ENCODE measurements at regions not wholly inside any gene's neighbourhood (a gene's known extent, or its start where the extent isn't known, plus 50 kb on each side); places are given as distances from the start of the nearest gene placed in this dataset.
A peak's percentile ranks its signal among the peaks of the same experiment; 100 is the strongest.

DNA sequence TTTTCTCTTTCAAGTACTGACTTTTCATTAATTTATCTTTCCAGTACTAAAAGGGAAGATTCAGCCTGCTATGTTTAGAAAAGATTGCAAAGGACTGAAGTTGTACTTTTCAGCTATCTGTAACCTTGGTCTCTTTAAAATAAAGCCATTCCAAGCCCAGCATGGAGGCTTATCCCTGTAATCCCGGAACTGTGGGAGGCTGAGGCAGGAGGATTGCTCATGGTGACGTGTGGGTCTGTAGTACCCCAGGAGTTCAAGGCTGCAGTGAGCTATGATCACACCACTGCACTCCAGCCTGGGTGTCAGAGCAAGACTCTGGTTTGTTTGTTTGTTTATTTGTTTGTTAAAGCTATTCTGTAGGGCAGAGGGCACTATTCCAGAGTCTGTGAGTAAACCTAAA lies 50.6 kb upstream of the TMEM170B start:
- TF ChIP-seq, protein P1, sequence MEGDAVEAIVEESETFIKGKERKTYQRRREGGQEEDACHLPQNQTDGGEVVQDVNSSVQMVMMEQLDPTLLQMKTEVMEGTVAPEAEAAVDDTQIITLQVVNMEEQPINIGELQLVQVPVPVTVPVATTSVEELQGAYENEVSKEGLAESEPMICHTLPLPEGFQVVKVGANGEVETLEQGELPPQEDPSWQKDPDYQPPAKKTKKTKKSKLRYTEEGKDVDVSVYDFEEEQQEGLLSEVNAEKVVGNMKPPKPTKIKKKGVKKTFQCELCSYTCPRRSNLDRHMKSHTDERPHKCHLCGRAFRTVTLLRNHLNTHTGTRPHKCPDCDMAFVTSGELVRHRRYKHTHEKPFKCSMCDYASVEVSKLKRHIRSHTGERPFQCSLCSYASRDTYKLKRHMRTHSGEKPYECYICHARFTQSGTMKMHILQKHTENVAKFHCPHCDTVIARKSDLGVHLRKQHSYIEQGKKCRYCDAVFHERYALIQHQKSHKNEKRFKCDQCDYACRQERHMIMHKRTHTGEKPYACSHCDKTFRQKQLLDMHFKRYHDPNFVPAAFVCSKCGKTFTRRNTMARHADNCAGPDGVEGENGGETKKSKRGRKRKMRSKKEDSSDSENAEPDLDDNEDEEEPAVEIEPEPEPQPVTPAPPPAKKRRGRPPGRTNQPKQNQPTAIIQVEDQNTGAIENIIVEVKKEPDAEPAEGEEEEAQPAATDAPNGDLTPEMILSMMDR (IDR thresholded peaks at IDR 0.05) = no peak
- H3K36me3 ChIP-seq (replicated peaks in 1 of 2; ENCODE audit: control insufficient read depth in 1 of 2, insufficient read depth in 2 of 2, low read length in 2 of 2) = no peaks in the 10 kb centered on the region
- H3K9me3 ChIP-seq (replicated peaks in 1 of 2; ENCODE audit: control insufficient read depth in 1 of 2, insufficient read depth in 1 of 2, low read length in 2 of 2) = no peaks in the 10 kb centered on the region
- Mint-ChIP-seq H3K27me3 (ENCODE audit: low read depth in 3 of 3) (peaks cover 0 to 3% (median 0%) of the 10 kb centered on the region in 3 donors), H3K36me3 (no peaks in the 10 kb centered on the region), H3K4me3 (no peak overlapping the region), H3K4me1 (no peaks in the 10 kb centered on the region), H3K27ac (no peak overlapping the region), H3K9me3 (no peaks in the 10 kb centered on the region)
- H3K4me3 ChIP-seq (replicated peaks in 1 of 3; ENCODE audit: low read depth in 2 of 3, low read length in 3 of 3) = no peak overlapping the region
- H3K27ac ChIP-seq (ENCODE audit: low read depth in 1 of 2, low read length in 2 of 2) = no peak overlapping the region
- H3K27me3 ChIP-seq (ENCODE audit: control insufficient read depth in 2 of 2, insufficient read depth in 2 of 2, low read length in 2 of 2) = no peaks in the 10 kb centered on the region
- no peaks in the 10 kb centered on the region for H4K20me1 ChIP-seq (ENCODE audit: insufficient read depth, low read length)
- H3K4me2 ChIP-seq (replicated peaks; ENCODE audit: extremely low read depth, low read length, poor library complexity, severe bottlenecking) = no peak overlapping the region
- WGBS (ENCODE audit: insufficient coverage) = no CpG with 5 or more reads among the region's 2 CpGs
- H3K9ac ChIP-seq (ENCODE audit: insufficient read depth, low read length, poor library complexity, severe bottlenecking) = no peak overlapping the region
- no peak overlapping the region for H2AFZ ChIP-seq (ENCODE audit: insufficient read depth, low read depth, low read length, poor library complexity, severe bottlenecking)
- H3K79me2 ChIP-seq (ENCODE audit: insufficient read depth, low read length) = no peaks in the 10 kb centered on the region
- no peak for DNase-seq
- intact Hi-C loops (cut with micrococcal nuclease) = no loop called here
- peaks cover 2% of the 10 kb centered on the region in 2 donors for H3K4me1 ChIP-seq (ENCODE audit: control insufficient read depth in 1 of 2, insufficient read depth in 2 of 2, low read length in 2 of 2)

DNA sequence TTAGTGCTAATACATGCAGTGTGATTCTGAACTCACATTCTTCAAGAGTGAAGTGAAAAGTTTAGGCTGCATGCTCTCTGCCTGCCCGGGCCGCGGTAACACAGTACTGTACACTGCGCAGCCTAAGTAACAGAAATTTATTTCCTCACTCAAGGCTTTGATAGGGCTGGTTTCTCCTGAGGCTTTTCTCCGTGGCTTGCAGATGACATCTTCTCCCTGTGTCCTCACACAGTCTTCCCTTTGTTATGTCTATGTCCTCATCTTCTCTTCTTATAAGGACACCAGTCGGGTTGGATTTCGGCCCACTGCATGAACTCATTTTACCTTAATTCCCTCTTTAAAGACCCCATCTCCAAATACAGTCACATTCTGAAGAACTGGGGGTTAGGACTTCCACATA lies 51.1 kb upstream of the TMEM170B start:
- Mint-ChIP-seq H3K27ac (peak overlapping the region in 1 of 7 donors; percentile 7), H3K4me1 (no peaks in the 10 kb centered on the region), H3K9me3 (no peaks in the 10 kb centered on the region), H3K36me3 (no peaks in the 10 kb centered on the region), H3K4me3 (no peak overlapping the region), H3K27me3 (ENCODE audit: low read depth in 3 of 3) (peaks cover 0 to 3% (median 0%) of the 10 kb centered on the region in 3 donors)
- Histone ChIP-seq H3K4me3 (replicated peaks in 1 of 3; ENCODE audit: low read depth in 2 of 3, low read length in 3 of 3) (no peak overlapping the region), H2AFZ (ENCODE audit: insufficient read depth, low read depth, low read length, poor library complexity, severe bottlenecking) (no peak overlapping the region), H4K20me1 (ENCODE audit: insufficient read depth, low read length) (no peaks in the 10 kb centered on the region), H3K9me3 (replicated peaks in 1 of 2; ENCODE audit: control insufficient read depth in 1 of 2, insufficient read depth in 1 of 2, low read length in 2 of 2) (no peaks in the 10 kb centered on the region), H3K79me2 (ENCODE audit: insufficient read depth, low read length) (no peaks in the 10 kb centered on the region), H3K36me3 (replicated peaks in 1 of 2; ENCODE audit: control insufficient read depth in 1 of 2, insufficient read depth in 2 of 2, low read length in 2 of 2) (no peaks in the 10 kb centered on the region), H3K4me2 (replicated peaks; ENCODE audit: extremely low read depth, low read length, poor library complexity, severe bottlenecking) (no peak overlapping the region), H3K27ac (ENCODE audit: low read depth in 1 of 2, low read length in 2 of 2) (no peak overlapping the region), H3K9ac (ENCODE audit: insufficient read depth, low read length, poor library complexity, severe bottlenecking) (no peak overlapping the region), H3K4me1 (ENCODE audit: control insufficient read depth in 1 of 2, insufficient read depth in 2 of 2, low read length in 2 of 2) (no peaks in the 10 kb centered on the region), H3K27me3 (ENCODE audit: control insufficient read depth in 2 of 2, insufficient read depth in 2 of 2, low read length in 2 of 2) (no peaks in the 10 kb centered on the region)
- intact Hi-C loops (cut with micrococcal nuclease) = no loop called here
- no CpG with 5 or more reads among the region's 7 CpGs for WGBS (ENCODE audit: insufficient coverage)
- TF ChIP-seq, protein P1 (IDR thresholded peaks at IDR 0.05) = no peak
- no peak for DNase-seq
